ENCODE measurements at regions not wholly inside any gene's neighbourhood (a gene's known extent, or its start where the extent isn't known, plus 50 kb on each side); places are given as distances from the start of the nearest gene placed in this dataset.

DNA sequence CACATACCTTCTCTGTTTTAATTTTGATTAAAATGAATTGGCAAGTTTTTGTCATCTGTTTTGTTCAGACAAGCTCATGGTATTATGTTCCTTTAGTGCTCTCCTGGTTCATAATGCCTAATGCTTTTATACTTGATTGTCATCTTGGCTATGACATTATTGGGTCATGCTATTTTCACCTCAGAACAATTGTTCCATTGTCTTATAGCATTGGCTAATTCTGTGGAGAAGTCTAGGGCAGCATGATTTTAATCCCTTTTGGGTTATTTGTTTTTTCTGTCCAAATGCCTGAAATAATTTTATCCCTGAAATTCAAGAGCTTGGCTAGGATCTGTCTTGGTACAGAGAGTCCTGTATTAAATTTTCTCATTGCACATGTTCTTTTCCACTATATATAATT lies 83.8 kb upstream of the CCDC85A start:
- no peak for DNase-seq (ENCODE audit: low read depth in 3 of 3, low spot score in 2 of 3)

DNA sequence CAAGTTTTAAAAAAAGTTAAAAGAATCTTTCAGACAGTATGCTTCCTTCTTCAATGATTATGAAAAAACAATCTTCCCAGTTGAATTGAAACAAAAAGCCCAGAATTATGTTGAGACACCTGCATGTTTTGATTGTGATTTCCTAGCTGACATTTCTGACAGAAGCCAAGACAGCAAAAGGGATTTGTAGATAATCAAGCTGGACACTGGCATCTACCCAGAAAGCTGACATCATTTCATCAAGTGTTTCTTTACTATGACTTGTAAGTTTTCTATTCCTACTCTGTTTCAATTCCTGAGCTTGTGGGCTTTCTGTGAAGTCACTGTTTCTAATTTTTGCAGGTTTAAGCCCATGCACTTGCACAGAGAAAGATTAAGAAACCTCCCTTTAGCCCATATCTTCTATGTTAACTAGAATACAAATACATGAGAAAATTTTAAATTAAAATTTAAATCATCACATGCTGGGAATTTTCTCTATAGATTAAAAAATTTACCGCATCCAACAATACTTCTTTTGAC lies 82.9 kb upstream of the CCDC85A start:
- DNase-seq (ENCODE audit: low read depth in 3 of 3, low spot score in 2 of 3) = no peak

DNA sequence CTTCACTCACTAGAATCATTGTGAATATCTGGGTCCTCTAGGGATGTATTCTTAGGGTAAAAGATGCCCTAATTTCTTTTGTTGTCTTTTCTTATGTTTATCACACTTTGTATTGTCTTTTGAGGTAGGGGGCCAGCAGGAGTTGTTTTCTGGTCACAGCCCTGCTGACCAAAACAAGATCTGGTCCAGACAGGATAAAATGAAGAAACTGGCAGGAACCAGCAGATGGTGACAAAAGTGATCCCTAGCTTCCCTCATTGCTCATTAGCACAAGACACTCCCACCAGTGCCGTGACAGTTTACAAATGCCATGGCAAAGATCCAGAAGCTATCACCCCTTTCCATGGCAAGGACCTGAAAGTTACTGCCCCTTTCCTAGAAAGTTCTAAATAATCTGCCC lies 81.7 kb upstream of the CCDC85A start:
- DNase-seq (ENCODE audit: low read depth in 3 of 3, low spot score in 2 of 3) = no peak

DNA sequence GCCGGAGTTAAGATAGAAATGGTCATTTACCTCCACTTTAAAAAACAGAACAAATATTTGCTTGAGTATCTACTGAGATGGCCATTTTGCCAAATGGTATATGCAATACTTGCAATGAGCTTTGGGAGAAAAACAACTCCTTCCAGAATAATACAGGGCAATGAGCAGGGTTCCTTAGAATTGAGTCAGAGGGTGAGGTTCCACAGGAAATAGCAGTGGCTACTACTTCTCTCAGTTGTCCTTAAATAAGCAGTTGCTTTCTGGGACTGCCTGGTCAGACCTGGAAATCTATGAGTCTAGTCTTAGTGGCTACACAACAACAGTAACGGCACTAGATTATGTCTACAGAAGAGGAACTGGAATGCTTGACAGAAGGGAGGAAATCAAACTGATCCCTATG lies 80.9 kb upstream of the CCDC85A start:
- DNase-seq (ENCODE audit: low read depth in 3 of 3, low spot score in 2 of 3) = no peak

DNA sequence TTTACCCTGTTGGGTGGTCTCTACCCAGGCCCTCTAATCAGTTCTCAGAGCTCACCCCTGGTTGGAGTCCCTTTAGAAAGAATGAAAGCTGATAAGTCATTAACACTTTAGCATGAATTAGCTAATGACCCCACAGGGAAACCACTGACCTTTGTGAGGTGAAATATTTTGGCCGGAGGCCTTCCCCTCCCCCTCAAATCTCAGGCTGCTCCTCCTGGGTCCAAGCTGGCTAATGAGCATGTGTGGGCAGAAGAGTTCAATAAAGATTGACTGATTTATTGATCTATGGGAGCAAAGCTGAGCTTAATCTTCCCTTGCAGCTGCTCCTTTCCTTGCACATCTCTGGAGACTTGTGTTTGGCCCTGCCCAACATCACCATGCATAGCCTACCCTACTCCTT lies 78.8 kb upstream of the CCDC85A start:
- no peak for DNase-seq (ENCODE audit: low read depth in 3 of 3, low spot score in 2 of 3)

DNA sequence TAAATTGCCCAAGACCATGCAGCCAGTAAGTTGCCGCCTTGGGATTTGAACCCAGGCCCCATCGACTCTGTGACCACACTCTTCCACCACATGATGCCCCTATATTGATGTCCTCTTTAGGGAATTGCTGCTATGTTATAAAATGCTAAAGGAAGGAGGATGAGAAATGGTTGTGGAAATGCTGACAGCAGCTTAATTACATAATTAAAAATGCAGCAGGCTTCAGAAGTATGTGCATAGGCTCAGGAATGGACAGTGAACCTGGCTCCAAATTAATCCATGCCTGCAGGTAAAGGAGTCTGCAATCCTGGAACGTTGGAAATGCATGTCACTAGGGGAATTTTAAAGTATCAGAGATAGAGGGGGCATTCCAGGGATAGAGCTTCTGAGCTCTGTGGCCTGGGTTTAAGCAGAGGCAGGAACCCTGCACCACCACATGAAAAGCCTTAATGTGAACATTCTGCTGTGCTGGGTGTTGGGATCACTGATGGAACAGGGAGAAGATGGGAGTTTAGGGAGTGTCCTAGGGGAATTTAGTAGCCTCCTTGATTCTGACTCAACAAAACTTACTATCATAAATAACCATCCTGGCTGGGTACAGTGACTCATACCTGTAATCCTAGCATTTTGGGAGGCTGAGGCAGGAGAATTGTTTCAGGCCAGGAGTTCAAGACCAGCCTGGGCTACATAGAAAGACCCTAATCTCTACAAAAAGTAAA lies 76.1 kb upstream of the CCDC85A start:
- no peak for DNase-seq (ENCODE audit: low read depth in 3 of 3, low spot score in 2 of 3)

DNA sequence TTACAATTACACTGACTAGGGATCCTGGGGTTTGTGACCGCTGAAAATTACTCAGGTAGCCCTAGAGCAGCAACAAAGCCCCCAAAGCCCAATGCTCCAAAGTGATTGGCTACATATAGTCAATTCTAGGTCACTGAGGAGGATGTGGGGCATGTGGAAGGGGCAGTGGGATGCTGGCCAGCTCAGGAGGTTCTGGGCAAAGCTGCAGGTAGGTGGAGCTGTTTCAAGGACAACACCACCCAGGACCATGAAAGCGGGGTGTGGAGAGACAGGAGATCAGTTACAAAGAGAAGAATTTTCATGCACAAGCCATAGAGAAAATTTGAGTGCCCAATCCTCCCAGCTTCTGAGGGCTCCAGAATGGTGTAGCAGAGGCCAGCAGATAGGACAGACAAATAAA lies 75.0 kb upstream of the CCDC85A start:
- DNase-seq (ENCODE audit: low read depth in 3 of 3, low spot score in 2 of 3) = no peak

DNA sequence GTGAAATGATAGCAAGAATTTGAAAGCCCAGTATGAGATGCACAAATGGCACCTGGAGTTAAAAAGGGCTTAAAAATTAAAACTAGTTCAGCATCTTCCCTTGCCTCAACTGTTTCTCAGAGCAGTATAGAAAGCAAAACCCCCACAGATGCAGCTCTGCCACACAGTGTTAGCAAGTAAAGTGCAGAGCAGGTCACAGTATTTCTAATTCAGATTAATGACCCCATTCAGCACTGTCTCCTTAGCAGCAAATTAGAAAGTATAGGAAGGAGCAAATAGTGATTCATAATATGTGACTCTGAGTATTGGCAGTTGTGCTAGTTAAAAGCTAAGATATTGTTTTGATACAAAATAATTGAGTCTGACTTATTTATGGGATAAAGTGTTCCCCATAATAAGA lies 73.8 kb upstream of the CCDC85A start:
- DNase-seq (ENCODE audit: low read depth in 3 of 3, low spot score in 2 of 3) = no peak

DNA sequence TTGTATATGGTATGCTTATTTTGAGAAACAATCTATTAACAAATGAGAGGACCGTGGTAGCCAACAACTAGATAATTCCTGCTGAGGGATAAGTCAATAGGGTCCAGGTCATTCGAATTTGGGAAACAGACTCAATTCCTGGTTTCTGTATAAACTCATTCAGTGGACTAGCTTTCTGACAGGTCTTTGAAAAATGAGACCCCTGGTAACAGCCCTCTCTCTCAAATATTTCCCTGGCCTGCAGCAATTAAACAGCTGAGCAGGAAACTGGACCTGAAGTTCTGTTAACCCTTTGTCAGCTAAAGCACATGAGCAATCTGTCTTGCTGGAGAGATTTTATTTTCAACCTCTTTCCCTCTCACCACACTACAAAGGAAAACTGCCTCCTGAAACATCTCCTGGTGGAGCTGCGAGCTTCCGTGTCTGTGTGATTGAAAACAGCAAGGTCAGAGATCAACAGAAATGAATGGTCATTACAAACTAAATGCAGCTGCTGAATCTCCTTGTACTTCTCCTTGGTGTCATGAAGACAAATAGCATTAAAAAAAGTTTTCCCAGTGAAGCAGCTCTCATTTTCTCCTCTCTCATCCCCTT lies 70.3 kb upstream of the CCDC85A start:
- DNase-seq (ENCODE audit: low read depth in 3 of 3, low spot score in 2 of 3) = peak; percentile 20 to 36 (median 33)

DNA sequence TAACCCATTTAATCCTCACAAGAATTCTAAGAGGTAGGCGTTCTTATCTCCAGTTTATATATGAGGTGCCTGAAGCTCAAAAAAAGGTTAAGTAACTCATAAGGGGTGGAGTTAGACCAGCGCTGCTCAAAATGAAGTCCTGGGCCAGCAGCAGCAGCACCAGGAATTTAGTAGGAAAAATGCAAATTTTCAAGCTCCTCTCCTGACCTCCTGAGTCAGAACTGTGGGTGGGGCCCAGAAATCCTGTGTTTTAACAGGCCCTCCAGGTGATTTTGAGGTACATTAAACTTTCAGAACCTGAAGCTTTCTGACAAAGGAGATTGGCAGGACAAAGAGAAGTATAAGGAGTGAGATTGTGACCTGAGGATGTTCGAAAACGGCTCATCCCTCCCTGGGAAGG lies 66.0 kb upstream of the CCDC85A start:
- DNase-seq (ENCODE audit: low read depth in 3 of 3, low spot score in 2 of 3) = no peak

DNA sequence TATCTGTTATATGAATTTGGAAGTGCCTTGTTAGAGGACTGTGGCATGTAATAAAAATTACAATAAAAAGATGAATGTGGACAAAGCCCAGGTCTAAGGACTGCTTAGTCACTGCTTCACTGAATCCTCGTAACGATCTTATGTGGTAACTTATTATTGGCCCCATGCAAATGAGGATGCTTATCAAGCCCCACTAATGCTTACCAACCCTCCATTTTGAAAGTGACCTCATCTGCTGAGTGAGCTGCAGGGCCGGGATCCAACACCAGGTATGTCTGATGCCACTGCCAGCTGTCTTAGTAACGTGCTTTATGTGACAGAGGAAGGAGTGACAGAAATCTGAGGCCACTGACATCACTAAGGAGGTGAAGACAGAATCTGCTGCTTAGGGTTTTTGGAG lies 65.3 kb upstream of the CCDC85A start:
- DNase-seq (ENCODE audit: low read depth in 3 of 3, low spot score in 2 of 3) = no peak

DNA sequence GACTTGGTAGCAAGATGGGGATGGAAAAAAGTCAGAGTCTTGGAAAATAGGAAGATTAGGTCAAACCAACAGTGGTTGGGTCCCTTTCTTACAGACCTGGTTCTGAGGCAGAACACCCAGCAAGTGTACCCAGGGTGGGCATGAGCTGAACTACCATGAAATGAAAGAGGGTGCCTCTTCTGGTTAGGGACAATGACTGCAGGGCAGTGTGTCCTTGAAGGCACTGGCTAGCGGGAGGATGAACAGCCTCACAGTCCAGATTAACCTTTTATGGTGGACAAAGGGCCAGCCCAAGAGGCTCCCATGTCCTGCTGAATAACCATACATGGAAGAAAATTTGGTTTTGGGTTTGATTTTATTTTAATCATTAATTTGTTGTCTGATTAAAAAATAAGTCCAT lies 61.8 kb upstream of the CCDC85A start:
- DNase-seq (ENCODE audit: low read depth in 3 of 3, low spot score in 2 of 3) = no peak

DNA sequence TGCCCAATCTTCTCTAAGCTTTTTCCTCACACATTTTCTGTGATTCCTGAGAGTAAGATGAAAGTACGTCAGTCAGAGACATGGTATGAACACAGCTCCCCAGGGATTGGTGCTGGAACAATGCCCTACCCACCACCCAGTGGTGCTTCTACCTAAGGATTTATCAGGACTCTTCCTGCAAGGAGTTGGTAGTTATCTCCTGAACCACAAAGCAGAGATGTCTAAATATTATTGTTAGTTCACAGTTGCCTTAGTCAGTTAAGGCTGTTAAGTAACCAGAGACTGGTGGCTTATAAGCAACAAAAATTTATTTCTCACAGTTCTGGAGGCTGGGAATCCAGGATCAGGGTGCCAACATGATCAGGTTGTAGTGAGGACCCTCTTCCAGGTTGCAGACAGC lies 60.3 kb upstream of the CCDC85A start:
- no peak for DNase-seq (ENCODE audit: low read depth in 3 of 3, low spot score in 2 of 3)

DNA sequence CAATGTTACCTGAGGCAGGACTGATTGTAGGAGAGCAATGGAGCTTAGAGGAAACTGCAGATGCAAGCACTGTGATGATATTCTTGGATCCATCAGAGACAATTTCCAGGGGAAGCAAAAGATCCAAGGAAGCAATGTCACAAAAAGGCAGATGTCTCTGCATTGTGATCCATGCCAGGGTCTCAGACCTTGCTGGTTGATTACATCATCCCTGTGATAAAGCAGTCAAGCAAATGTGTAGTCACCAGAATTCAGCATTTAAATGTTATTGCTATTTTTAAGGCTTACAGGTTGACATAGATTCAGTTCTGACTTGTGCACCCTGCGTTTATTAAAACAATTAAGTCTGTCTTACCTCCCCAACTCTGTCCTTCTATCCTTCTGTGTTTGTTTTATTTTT lies 56.8 kb upstream of the CCDC85A start:
- no peak for DNase-seq (ENCODE audit: low read depth in 3 of 3, low spot score in 2 of 3)

DNA sequence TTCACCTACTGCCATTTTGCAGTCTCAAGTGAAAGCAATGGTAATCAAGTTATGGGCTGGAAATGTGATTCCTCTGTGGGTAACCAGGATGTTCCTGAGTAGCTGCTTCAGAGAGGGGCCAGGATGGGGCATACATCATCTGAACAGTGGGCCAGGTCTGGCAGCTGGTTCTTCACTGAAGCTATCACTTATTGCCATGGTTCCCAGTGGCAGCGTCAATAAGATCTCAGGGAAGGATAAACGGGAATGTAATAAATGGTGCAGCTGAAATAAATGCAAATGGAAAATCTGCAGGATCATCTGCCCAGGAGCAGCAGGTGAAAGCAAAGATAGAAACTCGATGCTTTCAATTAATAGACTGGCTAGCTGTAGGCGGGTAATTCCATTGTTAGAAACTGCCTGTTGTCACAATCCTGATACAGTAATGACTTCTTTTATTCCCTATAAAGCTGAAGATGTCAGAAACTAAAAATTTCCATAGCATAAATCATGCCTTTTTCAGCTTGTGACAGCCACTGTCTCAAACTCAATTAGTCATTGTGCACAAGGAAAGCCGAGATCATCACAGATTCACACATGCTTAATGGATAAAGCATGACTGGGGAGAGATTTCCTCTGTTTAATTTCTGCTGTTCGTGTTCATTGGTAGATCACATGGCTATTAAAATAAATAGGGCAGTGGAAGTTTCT lies 56.2 kb upstream of the CCDC85A start:
- no peak for DNase-seq (ENCODE audit: low read depth in 3 of 3, low spot score in 2 of 3)

DNA sequence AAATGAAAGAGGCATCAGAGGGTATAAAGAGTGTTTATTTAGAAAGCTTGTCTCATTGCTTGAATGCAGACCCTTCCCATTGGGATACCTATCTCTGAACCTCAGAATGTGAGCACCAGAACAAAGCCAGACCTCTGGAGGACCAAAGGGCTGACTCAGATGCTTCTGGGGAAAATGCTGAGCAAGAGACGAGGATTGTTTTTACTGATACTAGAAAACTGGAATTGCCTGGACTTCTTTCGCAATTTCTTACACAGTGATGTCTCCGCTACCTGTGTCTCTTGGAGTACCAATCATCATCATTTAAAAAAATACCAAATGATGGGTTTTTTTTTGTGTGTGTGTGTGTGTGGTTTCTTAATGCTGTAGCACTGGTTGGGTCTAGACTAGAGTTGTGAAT lies 55.6 kb upstream of the CCDC85A start:
- DNase-seq (ENCODE audit: low read depth in 3 of 3, low spot score in 2 of 3) = no peak

DNA sequence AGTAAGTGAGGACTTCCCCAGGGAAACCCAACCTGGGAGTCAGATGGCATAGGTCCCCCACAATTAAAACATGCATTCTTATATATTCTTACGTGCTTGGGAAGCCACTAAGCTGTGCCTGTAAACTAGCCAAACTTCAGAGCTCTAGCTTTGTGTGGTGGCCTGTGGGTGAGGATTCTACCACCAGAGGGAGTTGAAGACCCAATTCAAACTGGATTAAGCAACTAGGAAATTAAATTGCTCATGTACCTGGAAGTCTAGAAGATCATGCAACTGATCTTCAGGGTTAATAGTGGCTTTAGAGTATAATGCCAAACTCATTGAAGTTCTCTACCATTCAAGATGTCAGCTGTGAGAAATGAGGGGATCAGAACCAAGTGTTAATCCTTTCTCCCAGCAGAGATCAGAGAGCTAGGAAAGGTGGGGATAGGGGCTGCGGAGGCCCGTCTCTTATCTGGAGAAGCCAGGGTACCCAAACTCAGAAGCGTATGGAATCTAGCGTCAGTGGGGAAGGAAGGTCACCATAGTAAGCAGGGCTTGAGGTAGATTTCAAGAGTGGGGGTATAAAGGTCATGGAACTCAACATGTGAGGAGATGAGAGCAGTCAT lies 53.2 kb upstream of the CCDC85A start:
- peak in 1 of 3 donors; percentile 14 for DNase-seq (ENCODE audit: low read depth in 3 of 3, low spot score in 2 of 3)

DNA sequence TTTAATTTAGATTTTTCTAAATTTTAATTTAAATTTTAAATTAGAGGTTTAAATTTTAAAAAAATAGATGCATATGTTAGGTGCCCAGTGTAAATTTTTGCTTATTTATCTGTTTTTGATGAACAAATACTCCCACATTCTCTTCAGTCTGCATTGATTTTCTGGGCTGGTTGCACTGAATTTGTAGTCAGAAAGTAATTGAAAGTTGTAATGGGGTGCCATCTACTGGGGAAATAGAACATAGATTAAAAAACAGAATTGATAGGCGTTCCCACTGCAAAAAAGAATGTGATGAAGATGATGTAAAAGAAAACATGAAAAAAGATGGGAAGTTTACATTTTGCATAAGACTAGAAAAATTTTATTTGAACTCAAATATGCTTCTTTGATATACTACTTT lies 51.7 kb upstream of the CCDC85A start:
- peak in 2 of 3 donors; percentile 16 to 18 for DNase-seq (ENCODE audit: low read depth in 3 of 3, low spot score in 2 of 3)

DNA sequence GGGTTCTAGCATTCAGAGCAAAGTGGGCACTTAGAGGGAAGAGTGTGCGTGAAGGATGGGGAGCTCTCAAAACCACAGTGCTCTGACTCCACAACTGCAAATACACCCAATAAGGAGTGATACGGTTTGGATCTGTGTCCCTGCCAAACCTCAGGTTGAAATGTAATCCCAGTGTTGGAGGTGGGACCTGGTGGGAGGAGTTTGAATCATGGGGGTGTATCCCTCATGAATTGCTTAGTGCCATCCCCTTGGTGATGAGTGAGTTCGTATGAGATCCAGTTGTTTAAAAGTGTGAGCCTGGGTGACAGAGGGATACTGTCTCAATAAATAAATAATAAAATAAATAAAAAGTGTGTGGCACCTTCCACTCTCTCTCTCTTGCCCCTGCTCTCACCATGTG lies 50.3 kb upstream of the CCDC85A start:
- DNase-seq (ENCODE audit: low read depth in 3 of 3, low spot score in 2 of 3) = no peak

DNA sequence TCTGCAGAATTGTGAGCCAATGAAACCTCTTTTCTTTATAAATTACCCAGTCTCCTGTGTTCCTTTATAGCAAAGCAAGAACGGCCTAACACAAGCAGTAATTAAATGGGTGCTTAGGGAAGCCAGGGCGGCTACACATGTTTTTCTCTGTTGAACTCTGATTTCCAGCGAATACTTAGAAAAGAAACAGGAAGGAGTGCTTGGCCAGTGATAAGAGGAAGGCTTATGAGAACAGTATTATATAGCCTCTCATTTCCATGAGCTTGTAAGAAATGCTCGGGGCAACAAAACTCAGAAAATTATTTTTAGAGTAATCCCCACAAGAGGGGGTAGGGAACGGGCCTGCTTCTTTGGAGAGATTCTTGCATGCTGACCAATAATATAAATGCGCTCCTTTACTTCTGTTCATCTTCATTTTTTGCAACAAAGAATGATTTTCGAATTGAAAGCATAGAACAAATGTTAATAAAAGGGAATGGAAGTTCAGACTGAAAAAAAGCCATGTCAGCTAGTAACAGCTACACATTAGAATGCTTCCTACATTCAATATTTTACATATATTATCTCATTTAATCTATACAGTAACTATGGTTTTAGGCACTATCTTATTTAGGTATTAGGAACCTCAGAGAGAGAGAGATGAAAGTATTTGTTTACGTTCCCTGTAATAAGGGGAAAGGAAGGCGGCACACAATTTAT lies 49.7 kb upstream of the CCDC85A start:
- DNase-seq (ENCODE audit: low read depth in 3 of 3, low spot score in 2 of 3) = no peak

Measured in right renal cortex interstitium (tissue), 3 donors.